Stimulated activated CD8-positive, alpha-beta memory T cell treated with anti-CD3 and anti-CD28 coated beads, Interleukin-4, amount 100 ng/mL, for 48 hours (primary cell): ENCODE measurements at regions not wholly inside any gene's neighbourhood (a gene's known extent, or its start where the extent isn't known, plus 50 kb on each side); places are given as distances from the start of the nearest gene placed in this dataset.

Source experiments
- DNase-seq: peaks from one replicate; pipeline ENCODE4 v3.0.0-alpha.2; 2020

- DNase-seq = no peak
Measured at GRCh38 chr2:3138621-3139020, 239.0 kb downstream of the EIPR1 start.

- DNase-seq = no peak
Measured at GRCh38 chr2:3137651-3138300, 239.8 kb downstream of the EIPR1 start.

GRCh38 chr2:3135676-3136075 lies 241.9 kb downstream of the EIPR1 start:
- DNase-seq = no peak

- no peak for DNase-seq
Measured at GRCh38 chr2:3134026-3134571, 243.5 kb downstream of the EIPR1 start.

GRCh38 chr2:3132966-3133365 lies 244.7 kb downstream of the EIPR1 start:
- DNase-seq = no peak

- DNase-seq = no peak
Measured at GRCh38 chr2:3132466-3132865, 245.2 kb downstream of the EIPR1 start.

GRCh38 chr2:3131636-3132326 lies 245.8 kb downstream of the EIPR1 start:
- no peak for DNase-seq

- DNase-seq = no peak
Measured at GRCh38 chr2:3130889-3131635, 246.6 kb downstream of the EIPR1 start.

- DNase-seq = no peak
Measured at GRCh38 chr2:3130444-3130843, 247.2 kb downstream of the EIPR1 start.

GRCh38 chr2:3129867-3130266 lies 247.8 kb downstream of the EIPR1 start:
- no peak for DNase-seq

GRCh38 chr2:3128786-3129185 lies 248.8 kb downstream of the EIPR1 start:
- no peak for DNase-seq

GRCh38 chr2:3127710-3128109 lies 249.9 kb downstream of the EIPR1 start:
- DNase-seq = no peak

GRCh38 chr2:3126911-3127621 lies 250.6 kb downstream of the EIPR1 start:
- DNase-seq = no peak

- DNase-seq = no peak
Measured at GRCh38 chr2:3126171-3126910, 251.3 kb downstream of the EIPR1 start.

GRCh38 chr2:3125761-3126130 lies 251.9 kb downstream of the EIPR1 start:
- no peak for DNase-seq

- no peak for DNase-seq
Measured at GRCh38 chr2:3125001-3125760, 252.4 kb downstream of the EIPR1 start.

- DNase-seq = no peak
Measured at GRCh38 chr2:3122525-3122924, 255.1 kb downstream of the EIPR1 start.

GRCh38 chr2:3121601-3122000 lies 256.0 kb downstream of the EIPR1 start:
- no peak for DNase-seq

- no peak for DNase-seq
Measured at GRCh38 chr2:3117650-3118216, 259.9 kb downstream of the EIPR1 start.

GRCh38 chr2:3116371-3116770 lies 261.2 kb downstream of the EIPR1 start:
- DNase-seq = no peak

GRCh38 chr2:3115301-3116042 lies 262.1 kb downstream of the EIPR1 start:
- DNase-seq = no peak
